ENCODE measurements at regions not wholly inside any gene's neighbourhood (a gene's known extent, or its start where the extent isn't known, plus 50 kb on each side); places are given as distances from the start of the nearest gene placed in this dataset.
A peak's percentile ranks its signal among the peaks of the same experiment; 100 is the strongest.
"Not testable (repeated sequence)": the region's sequence is repeated elsewhere in the genome, so short reads cannot be mapped to it uniquely, and the experiment has no call there.

DNA sequence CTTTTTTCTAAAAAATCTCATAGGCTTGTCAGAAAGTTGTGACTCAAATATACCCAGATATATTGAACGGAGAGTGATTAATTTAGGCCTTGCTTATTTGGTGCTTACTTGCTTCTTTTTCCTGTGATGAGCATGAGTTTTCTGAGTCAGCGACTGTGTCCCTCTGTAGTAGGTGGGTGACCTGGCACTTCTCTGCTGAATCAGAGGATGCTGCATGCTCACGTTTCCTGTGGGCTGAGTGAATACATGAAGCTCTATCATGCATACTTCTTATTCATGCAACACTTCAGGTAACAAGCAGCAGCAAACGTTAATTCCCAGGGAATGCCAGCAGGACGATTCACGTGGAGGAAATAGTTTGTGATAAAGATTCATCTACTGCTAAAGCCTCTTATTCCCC lies 245.0 kb downstream of the KLF5 start:
- Histone ChIP-seq H3K27me3 (no peaks in the 10 kb centered on the region), H3K36me3 (replicated peaks in 1 of 2; ENCODE audit: insufficient read depth in 1 of 2, low read depth in 2 of 2) (no peaks in the 10 kb centered on the region), H3K27ac (no peak overlapping the region), H3K4me1 (no peaks in the 10 kb centered on the region), H3K4me3 (no peak overlapping the region), H3K9me3 (no peaks in the 10 kb centered on the region)
- intact Hi-C loops (cut with DNase I): no loop called here
- TF ChIP-seq, protein P1, sequence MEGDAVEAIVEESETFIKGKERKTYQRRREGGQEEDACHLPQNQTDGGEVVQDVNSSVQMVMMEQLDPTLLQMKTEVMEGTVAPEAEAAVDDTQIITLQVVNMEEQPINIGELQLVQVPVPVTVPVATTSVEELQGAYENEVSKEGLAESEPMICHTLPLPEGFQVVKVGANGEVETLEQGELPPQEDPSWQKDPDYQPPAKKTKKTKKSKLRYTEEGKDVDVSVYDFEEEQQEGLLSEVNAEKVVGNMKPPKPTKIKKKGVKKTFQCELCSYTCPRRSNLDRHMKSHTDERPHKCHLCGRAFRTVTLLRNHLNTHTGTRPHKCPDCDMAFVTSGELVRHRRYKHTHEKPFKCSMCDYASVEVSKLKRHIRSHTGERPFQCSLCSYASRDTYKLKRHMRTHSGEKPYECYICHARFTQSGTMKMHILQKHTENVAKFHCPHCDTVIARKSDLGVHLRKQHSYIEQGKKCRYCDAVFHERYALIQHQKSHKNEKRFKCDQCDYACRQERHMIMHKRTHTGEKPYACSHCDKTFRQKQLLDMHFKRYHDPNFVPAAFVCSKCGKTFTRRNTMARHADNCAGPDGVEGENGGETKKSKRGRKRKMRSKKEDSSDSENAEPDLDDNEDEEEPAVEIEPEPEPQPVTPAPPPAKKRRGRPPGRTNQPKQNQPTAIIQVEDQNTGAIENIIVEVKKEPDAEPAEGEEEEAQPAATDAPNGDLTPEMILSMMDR (IDR thresholded peaks at IDR 0.05): no peak
- no peak for TF ChIP-seq POLR2A (IDR thresholded peaks at IDR 0.05)
- DNase-seq: no peak
- WGBS, 2 donors: 53 to 61% methylated on average over 6 of the region's 6 CpGs
- no peak for ATAC-seq

- intact Hi-C loops (cut with DNase I); H3K27ac ChIP-seq; ATAC-seq; H3K4me1 ChIP-seq; H3K4me3 ChIP-seq; H3K9me3 ChIP-seq; H3K36me3 ChIP-seq (replicated peaks in 1 of 2; ENCODE audit: insufficient read depth in 1 of 2, low read depth in 2 of 2); H3K27me3 ChIP-seq; DNase-seq: not testable (repeated sequence)
Observed at GRCh38 chr13:73301622-73302021, 242.8 kb downstream of the KLF5 start.

DNA sequence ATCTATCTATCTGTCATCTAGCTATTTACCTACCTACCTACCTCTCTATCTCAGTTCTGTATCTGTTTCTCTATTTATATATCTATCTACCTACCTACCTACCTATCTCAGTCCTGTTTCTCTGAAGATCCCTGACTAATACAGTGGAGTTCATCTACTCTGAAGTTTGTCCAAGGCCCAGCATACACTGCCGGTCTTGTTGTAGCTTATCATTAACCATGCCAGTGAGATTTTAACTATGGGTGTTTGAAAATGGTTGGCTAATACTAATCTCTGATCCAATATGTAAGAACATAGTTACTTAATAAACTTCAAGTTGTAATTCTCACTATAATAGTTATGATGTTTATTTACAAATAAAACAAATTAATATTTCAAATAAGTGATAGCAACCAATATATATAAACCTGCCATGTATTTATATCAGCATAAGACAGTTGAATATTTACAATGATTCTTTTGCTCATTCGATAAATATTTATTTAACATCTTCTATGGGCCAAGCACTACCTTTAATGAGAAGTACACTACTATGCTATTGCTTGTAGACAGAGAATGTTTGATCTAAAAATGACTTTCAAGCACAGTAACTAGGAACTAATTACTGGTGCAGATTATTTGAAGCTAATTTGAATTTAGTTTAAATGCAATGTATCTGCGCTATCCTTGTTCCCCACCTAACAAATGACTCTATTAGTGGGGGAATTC lies 242.1 kb downstream of the KLF5 start:
- Histone ChIP-seq H3K27ac (no peak overlapping the region), H3K27me3 (no peaks in the 10 kb centered on the region), H3K4me3 (no peak overlapping the region), H3K9me3 (no peaks in the 10 kb centered on the region), H3K4me1 (no peaks in the 10 kb centered on the region), H3K36me3 (replicated peaks in 1 of 2; ENCODE audit: insufficient read depth in 1 of 2, low read depth in 2 of 2) (no peaks in the 10 kb centered on the region)
- intact Hi-C loops (cut with DNase I): no loop called here
- DNase-seq: peak in 1 of 4 donors; percentile 16
- peak; percentile 62 for ATAC-seq
- TF ChIP-seq, protein P1 (IDR thresholded peaks at IDR 0.05): no peak
- TF ChIP-seq POLR2A (IDR thresholded peaks at IDR 0.05): no peak
- WGBS, 2 donors: 62% methylated on average over 3 of the region's 3 CpGs

- Histone ChIP-seq H3K9me3 (no peaks in the 10 kb centered on the region), H3K27ac (no peak overlapping the region), H3K27me3 (no peaks in the 10 kb centered on the region), H3K4me1 (no peaks in the 10 kb centered on the region), H3K36me3 (replicated peaks in 1 of 2; ENCODE audit: insufficient read depth in 1 of 2, low read depth in 2 of 2) (no peaks in the 10 kb centered on the region), H3K4me3 (no peak overlapping the region)
- ATAC-seq: no peak
- no peak for DNase-seq
- intact Hi-C loops (cut with DNase I): no loop called here
- WGBS, 2 donors: 69 to 72% methylated on average over 2 of the region's 2 CpGs
- TF ChIP-seq, protein P1 (IDR thresholded peaks at IDR 0.05): no peak
- no peak for TF ChIP-seq POLR2A (IDR thresholded peaks at IDR 0.05)
Observed at GRCh38 chr13:73299787-73300186, 241.0 kb downstream of the KLF5 start.

DNA sequence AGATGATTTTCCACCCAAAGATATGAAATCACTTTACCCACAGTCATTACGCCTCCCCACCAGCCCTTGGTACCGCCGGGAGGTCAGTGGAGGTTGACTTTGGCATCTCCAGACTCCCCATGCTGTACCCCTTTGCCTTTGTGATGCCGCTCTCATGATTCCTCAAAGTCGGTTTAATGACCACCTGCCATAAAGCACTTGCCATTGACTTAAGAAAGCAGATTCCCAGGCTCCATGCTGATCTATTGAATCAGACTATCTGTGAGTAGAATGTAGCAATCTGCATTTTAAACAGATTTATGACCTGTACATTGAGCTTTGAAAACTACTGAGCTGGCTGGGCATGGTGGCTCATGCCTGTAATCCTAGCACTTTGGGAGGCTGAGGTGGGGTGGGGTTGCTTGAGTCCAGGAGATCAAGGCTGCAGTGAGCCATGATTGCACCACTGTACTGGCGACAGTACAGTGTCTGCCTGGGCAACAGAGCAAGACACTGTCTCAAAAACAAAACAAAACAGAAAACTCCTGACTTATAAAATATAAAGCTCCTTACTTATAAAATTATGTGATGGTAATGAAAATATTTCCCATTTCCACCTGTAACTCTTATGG lies 235.2 kb downstream of the KLF5 start:
- intact Hi-C loops (cut with DNase I): no loop called here
- H3K27me3 ChIP-seq: no peaks in the 10 kb centered on the region
- no peaks in the 10 kb centered on the region for H3K36me3 ChIP-seq (replicated peaks in 1 of 2; ENCODE audit: insufficient read depth in 1 of 2, low read depth in 2 of 2)
- no peaks in the 10 kb centered on the region for H3K4me1 ChIP-seq
- 87% methylated on average over 6 of the region's 6 CpGs for WGBS, 2 donors
- ATAC-seq (no peak), DNase-seq (no peak)
- no peaks in the 10 kb centered on the region for H3K9me3 ChIP-seq
- no peak overlapping the region for H3K4me3 ChIP-seq
- H3K27ac ChIP-seq: no peak overlapping the region
- TF ChIP-seq, protein P1 (IDR thresholded peaks at IDR 0.05): no peak
- TF ChIP-seq POLR2A (IDR thresholded peaks at IDR 0.05): no peak

Data from body of pancreas (tissue), 4 donors.